Uterus (tissue), 2 donors: ENCODE measurements at regions not wholly inside any gene's neighbourhood (a gene's known extent, or its start where the extent isn't known, plus 50 kb on each side); places are given as distances from the start of the nearest gene placed in this dataset.

Experiments
- CTCF ChIP-seq, 4 experiments: fragments of 200-600 bp in 2 of 4; fragments of 450-650 bp in 2 of 4; sonication (generic) in 2 of 4; IDR thresholded peaks; one replicate each; pipeline ENCODE4 v1.5.1; 2016 to 2019; ENCODE audit warnings: antibody characterized with exemption in 4 of 4, mild to moderate bottlenecking in 2 of 4, moderate library complexity in 1 of 4
- POLR2A ChIP-seq, 2 donors: fragments of 450-650 bp; IDR thresholded peaks; one replicate each; pipeline ENCODE4 v1.6.1; 2016; ENCODE audit warnings: antibody characterized with exemption in 2 of 2, mild to moderate bottlenecking in 1 of 2, moderate library complexity in 1 of 2

- TF ChIP-seq CTCF (IDR thresholded peaks at IDR 0.05) (no peak), POLR2A (IDR thresholded peaks at IDR 0.05) (no peak)
These were observed 1651.5 kb downstream of the EFNA5 start for GRCh38 chr5:106019261-106019660.
